OCI-LY1 (cell line): ENCODE measurements at regions not wholly inside any gene's neighbourhood (a gene's known extent, or its start where the extent isn't known, plus 50 kb on each side); places are given as distances from the start of the nearest gene placed in this dataset.

Source experiments
- CTCF ChIP-seq: fragments of 200-600 bp; sonication (generic), shearing (Covaris generic); IDR thresholded peaks from 2 replicates; pipeline ENCODE4 v1.5.1; 2017; ENCODE audit warnings: mild to moderate bottlenecking, antibody characterized with exemption, low read length, moderate library complexity, mixed read lengths
- EZH2 ChIP-seq: fragments of 200-600 bp; sonication (generic), shearing (Covaris generic); IDR thresholded peaks from 2 replicates; pipeline ENCODE4 v1.8.0; 2017; ENCODE audit warnings: borderline replicate concordance, mixed run types, mild to moderate bottlenecking, antibody characterized with exemption, low read length, moderate library complexity, mixed read lengths

DNA sequence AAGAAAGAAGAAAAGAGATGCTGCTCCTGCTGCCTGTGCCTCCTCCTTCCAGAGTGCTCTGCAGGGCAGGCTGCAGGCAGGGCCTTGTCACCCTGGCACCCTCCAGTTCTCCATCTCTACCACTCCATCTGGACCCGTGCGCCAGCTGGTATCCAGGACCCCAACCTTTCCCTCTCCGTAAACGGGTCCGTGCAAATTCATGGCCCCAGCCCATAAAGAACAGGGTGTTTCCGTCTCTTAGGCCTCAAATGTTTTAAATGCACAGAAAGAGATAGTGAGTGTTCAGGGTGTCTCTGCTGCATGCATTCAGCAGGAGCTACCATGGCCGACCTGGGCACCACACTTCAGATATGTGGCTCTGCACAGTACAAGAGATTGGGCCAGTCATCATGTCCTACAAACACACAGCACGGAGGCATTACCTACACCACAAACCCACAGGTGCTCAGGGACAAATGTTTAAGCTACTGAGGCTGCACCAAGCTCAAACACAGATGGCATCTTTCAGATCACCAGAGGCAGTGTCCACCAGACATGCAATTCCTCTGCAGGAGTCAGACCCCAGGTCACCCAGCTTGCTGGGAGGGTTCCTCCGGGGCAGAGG, 258.1 kb downstream of the DLL1 start:
- no peak for TF ChIP-seq CTCF
- TF ChIP-seq EZH2, result no peak
